GM12873 (cell line): ENCODE measurements at regions not wholly inside any gene's neighbourhood (a gene's known extent, or its start where the extent isn't known, plus 50 kb on each side); places are given as distances from the start of the nearest gene placed in this dataset.

Experiments used
- CTCF ChIP-seq: IDR thresholded peaks from 2 replicates; pipeline ENCODE4 v1.5.1; 2012; ENCODE audit warnings: low read depth, mild to moderate bottlenecking, moderate library complexity, low read length, control low read depth; ENCODE audit not compliant: insufficient read depth; ENCODE audit errors: missing control alignments

GRCh38 chr14:84922370-84922769, 607.6 kb upstream of the FLRT2 start:
- no peak for TF ChIP-seq CTCF

- no peak for TF ChIP-seq CTCF
Observed at GRCh38 chr14:84926656-84927055, 603.3 kb upstream of the FLRT2 start.

GRCh38 chr14:84927096-84927827, 602.7 kb upstream of the FLRT2 start:
- no peak for TF ChIP-seq CTCF

- TF ChIP-seq CTCF: no peak
Observed at GRCh38 chr14:84929086-84929485, 600.9 kb upstream of the FLRT2 start.

- no peak for TF ChIP-seq CTCF
Observed at GRCh38 chr14:84929834-84930233, 600.1 kb upstream of the FLRT2 start.

GRCh38 chr14:84937016-84937415, 592.9 kb upstream of the FLRT2 start:
- no peak for TF ChIP-seq CTCF

GRCh38 chr14:84937449-84937848, 592.5 kb upstream of the FLRT2 start:
- TF ChIP-seq CTCF: no peak
